Stimulated activated CD8-positive, alpha-beta memory T cell treated with anti-CD3 and anti-CD28 coated beads, Interleukin-4, amount 100 ng/mL, for 48 hours (primary cell): ENCODE measurements at regions not wholly inside any gene's neighbourhood (a gene's known extent, or its start where the extent isn't known, plus 50 kb on each side); places are given as distances from the start of the nearest gene placed in this dataset.
"Not testable (repeated sequence)": the region's sequence is repeated elsewhere in the genome, so short reads cannot be mapped to it uniquely, and the experiment has no call there.

ENCODE experiments used
- DNase-seq: peaks from one replicate; pipeline ENCODE4 v3.0.0-alpha.2; 2020

DNA sequence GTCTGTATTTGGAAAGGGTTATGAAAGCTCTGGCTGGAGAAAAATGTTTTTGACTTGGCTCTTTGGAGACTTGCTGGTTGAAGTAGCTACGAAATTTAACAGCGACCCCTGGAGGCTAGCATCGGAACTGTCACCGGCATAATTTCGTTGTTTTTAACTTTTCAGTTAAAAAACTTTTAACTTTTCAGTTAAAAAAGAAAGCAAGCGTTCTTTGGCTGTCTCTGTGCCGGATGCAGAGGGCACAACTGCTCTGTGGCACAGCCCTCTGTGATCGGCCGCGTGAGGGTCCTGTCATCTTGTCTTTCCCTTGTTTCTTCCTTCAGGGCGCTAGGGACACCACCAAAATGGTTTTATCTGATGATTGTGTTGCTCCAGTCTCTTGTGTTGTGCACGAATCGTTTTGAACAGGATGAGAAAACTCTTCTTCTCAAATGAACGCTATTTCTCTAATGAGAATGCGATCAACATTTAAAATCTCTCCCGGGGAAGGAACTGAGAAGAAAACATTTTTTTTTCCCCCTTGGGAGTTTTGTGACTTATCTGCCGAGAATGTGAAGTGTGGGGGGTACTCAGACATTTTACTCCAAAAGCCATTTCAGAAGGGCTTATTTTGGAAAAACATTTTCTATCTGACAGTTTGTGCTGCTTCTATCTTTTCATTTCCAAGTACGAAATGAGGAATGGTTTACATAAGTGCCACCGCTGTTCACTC, 57.1 kb downstream of the ADCYAP1 start:
- peak; percentile 76 for DNase-seq

DNA sequence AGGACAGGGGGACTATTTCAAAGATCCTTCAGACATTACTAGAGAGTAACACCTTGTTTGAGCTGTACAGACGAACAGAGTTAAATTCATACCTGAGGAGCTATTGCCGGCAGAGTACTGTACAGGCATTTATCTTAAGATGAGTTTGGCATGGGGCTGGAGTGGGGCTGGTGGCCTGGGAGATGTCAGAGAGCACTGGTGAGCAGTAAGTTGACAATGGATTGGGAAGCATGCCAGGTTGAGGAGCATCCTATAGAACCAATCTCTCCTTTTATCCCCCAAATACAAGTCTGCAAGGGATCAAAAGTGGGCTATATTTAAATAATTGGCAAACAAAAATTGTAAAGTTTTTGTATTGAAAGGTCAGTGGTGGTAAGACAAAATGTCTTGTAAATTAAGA, 58.6 kb downstream of the ADCYAP1 start:
- DNase-seq, result no peak

DNA sequence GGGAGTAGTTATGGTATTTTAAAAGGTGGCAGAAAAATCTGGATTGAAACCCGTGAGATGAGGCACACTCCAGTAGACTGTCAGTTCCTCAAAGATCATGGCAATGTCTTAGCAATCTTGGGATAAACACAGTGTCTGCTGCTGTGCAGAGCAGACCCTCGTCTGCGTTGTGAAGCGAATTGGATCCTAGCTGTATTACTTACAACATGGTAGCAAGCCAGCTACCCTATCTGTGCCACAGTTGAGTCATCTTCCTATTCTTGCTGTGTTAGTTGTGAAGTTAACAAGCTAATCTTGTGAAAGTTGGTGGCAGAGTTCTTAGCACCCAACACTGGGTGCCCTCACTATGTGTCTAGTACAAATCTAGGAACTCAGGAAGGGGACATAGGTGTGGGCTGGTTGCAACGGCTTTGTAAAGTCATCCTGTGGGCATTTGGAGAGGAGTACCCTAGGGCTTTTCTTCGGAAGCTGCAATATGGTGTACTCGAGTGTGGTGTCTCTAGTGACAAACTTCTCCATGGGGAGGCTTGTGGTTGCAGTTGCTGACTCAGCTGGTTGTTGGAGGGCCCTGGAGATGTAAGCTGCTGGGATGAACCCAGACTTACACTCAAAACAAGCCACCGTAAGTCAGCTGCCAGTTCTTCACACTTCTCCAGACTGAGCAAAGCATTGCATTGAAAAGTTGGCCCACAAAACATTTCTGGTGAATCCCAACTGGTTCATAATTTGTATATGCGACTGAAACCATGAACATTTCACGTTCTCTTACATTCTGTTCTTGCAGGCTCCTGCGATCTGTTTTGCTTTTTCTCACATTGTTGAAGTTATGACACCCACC, 61.5 kb downstream of the ADCYAP1 start:
- no peak for DNase-seq

DNA sequence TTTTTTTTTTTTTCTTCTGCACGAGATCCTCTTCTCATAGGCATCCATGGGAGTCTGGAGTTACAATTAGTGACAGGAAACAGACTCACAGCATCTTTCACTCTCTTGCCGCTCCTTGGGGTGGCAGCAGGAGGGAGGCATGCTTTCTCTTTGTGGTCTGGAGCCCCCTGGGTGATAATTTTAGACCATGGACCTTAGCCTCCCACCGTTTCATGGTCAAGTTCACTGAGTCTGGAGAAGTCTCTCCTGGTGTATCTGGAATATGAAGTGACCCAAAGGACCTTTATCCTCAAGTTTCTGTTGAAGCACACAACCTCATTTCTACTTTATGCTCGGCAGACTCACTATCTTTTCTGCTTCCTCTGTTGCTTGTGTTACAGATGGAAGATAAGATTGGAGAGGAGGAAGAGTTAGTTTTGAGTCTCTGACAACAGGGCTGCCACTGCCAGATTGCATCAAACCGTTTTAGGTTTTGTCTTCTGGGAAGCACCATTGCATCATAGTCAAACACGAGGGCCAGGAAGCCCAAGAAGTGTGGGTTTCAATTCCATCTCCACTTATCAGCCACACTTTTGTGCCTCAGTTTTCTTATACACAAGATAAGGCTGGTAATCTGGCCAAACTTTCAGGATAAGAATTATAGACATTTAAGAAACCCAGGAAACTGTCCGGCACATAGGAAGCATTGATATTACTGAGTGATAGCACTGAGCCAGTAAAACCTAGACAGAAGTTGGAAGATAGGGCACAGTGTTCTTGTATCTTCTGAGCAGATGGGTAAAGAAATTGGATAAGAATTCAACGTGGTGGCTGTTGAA, 62.3 kb downstream of the ADCYAP1 start:
- no peak for DNase-seq

DNA sequence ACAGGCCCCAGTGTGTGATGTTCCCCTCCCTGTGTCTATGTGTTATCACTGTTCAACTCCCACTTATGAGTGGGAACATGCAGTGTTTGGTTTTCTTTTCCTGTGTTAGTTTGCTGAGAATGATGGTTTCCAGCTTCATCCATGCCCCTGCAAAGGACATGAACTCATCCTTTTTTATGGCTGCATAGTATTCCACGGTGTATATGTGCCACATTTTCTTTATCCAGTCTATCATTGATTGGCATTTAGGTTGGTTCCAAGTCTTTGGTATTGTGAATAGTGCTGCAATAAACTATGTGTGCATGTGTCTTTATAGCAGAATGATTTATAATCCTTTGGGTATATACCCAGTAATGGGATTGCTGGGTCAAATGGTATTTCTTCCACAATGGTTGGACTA, 64.2 kb downstream of the ADCYAP1 start:
- not testable (repeated sequence) for DNase-seq

DNA sequence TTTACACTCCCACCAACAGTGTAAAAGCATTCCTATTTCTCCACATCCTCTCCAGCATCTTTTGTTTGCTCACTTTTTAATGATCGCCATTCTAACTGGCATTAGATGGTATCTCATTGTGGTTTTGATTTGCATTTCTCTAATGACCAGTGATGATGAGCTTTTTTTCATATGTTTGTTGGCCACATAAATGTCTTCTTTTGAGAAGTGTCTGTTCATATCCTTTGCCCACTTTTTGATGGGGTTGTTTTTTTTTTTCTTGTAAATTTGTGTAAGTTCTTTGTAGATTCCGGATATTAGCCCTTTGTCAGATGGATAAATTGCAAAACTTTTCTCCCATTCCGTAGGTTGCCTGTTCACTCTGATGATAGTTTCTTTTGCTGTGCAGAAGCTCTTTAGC, 64.6 kb downstream of the ADCYAP1 start:
- not testable (repeated sequence) for DNase-seq

DNA sequence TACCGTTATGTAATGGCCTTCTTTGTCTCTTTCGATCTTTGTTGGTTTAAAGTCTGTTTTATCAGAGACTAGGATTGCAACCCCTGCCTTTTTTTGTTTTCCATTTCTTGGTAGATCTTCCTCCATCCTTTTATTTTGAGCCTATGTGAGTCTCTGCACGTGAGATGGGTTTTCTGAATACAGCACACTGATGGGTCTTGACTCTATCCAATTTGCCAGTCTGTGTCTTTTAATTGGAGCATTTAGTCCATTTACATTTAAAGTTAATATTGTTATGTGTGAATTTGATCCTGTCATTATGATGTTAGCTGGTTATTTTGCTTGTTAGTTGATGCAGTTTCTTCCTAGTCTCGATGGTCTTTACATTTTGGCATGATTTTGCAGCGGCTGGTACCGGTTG, 69.9 kb downstream of the ADCYAP1 start:
- not testable (repeated sequence) for DNase-seq

DNA sequence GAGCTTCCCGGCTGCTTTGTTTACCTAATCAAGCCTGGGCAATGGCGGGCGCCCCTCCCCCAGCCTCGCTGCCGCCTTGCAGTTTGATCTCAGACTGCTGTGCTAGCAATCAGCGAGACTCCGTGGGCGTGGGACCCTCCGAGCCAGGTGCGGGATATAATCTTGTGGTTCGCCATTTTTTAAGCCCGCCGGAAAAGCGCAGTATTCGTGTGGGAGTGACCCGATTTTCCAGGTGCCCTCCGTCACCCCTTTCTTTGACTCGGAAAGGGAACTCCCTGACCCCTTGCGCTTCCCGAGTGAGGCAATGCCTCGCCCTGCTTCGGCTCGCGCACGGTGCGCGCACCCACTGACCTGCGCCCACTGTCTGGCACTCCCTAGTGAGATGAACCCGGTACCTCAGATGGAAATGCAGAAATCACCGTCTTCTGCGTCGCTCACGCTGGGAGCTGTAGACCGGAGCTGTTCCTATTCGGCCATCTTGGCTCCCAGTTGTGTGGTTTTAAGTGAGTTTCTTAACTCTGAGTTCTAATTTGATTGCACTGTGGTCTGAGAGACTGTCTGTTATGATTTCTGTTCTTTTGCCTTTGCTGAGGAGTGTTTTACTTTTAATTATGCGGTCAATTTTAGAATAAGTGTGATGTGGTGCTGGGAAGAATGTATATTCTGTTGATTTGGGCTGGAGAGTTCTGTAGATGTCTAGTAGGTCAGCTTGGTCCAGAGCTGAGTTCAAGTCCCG, 71.9 kb downstream of the ADCYAP1 start:
- DNase-seq, result not testable (repeated sequence)

DNA sequence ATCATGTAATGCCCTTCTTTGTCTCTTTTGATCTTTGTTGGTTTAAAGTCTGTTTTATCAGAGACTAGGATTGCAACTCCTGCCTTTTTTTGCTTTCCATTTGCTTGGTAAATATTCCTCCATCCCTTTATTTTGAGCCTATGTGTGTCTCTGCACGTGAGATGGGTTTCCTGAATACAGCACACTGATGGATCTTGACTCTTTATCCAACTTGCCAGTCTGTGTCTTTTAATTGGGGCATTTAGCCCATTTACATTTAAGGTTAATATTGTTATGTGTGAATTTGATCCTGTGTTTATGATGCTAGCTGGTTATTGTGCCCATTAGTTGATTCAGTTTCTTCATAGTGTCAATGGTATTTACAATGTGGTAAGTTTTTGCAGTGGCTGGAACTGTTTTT, 72.7 kb downstream of the ADCYAP1 start:
- DNase-seq, result not testable (repeated sequence)

DNA sequence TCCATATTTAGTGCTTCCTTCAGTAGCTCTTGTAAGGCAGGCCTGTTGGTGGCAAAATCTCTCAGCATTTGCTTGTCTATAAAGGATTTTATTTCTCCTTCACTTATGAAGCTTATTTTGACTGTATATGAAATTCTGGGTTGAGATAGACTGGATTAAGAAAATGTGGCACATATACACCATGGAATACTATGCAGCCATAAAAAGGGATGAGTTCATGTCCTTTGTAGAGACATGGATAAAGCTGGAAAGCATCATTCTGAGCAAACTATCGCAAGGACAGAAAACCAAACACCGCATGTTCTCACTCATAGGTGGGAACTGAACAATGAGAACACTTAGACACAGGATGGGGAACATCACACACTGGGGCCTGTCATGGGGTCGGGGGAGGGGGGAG, 73.1 kb downstream of the ADCYAP1 start:
- not testable (repeated sequence) for DNase-seq

DNA sequence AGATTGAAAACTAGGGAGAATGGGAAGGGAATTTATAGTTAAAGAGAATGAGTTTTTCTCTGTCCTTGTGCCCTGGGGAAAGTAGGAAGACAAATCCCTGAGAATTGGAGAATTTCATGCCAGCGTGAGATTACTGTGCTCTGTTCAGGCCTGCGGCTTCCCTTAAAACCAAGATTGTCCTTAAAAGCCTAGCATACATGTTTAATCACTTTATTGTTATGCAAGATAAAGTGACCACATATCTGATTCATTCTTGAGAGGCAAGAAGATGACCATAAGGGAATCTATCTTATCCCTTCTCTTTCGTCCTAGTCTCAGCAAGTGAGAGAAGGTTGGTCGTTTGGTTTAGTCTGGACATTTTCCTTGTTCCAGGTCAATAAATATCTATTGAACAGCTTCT, 75.9 kb downstream of the ADCYAP1 start:
- DNase-seq, result no peak

DNA sequence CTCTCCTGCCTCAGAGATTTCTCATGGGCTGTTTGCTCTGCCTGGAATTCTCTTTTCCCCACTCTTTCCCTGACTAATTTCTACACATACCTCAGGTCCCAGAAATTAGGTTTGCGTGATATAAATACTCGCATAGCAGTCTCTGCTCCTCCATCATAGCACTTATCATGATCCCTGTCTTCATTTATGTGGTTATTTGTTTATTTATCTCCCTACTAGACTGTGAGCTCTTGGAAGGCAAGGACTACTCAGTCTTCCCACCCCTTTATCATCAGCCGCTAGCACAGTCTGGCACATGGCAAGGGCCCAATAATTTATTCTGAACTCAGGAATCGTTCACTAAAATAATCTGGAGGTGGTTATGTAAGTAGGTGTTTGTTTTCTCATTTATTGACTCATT, 79.3 kb downstream of the ADCYAP1 start:
- no peak for DNase-seq

DNA sequence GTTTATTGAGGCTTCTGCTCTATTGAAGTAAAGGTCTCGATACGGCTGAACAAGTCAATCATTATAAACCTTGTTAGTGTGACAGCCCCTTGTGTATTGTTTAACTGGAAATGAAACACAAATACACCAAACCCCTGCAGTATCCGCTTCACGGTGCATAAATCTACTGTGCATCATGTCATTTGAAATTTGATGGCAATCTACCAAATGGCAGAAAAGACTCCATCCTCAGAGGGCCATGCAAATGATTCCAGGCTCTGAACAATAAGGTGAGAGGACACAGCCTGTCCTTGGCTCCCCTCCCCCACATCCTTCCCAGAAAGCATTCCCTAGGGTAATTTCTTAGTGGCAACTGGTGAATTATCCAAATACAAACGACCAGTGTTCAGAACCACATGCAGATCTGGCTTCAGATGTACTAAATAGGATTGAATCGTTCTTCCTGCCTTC, 80.6 kb downstream of the ADCYAP1 start:
- no peak for DNase-seq

DNA sequence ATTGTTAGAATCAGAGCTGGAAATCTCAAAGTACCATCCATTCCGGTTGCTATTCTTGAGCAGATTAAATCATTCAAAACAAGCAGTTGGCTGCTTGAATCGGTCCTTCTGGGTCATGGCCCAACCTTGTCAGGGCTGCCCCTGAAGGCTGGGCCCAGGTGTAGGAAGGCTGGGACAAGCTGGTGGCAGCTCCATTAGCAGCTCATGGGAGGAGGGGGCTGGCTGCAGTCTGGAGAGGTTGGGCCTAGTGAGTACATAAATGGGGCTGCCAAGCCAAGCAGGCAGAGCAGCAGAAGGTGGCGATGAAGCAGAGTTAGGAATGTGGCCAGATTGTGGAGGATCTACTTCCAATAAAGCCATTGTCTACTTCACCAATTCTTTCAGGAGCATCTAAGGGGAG, 81.4 kb downstream of the ADCYAP1 start:
- DNase-seq, result no peak

DNA sequence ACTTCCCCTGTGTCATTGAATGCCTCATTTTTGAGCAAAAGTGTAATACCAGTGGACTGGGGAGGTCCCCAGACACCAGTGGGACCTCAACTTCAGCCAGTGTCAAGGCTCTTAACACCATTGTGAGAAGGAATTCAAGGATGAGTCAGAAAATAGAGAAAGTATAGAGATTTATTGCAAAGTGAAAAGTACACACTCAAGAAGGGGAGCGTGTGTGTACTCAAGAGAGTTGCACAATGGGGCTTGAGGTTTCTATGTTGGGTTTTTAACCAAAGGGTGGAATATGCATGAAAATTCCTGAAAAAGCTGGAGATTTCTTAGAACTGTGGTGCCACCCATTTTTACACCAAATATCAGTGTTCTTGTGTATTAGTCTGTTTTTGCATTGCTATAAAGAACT, 81.9 kb downstream of the ADCYAP1 start:
- no peak for DNase-seq

DNA sequence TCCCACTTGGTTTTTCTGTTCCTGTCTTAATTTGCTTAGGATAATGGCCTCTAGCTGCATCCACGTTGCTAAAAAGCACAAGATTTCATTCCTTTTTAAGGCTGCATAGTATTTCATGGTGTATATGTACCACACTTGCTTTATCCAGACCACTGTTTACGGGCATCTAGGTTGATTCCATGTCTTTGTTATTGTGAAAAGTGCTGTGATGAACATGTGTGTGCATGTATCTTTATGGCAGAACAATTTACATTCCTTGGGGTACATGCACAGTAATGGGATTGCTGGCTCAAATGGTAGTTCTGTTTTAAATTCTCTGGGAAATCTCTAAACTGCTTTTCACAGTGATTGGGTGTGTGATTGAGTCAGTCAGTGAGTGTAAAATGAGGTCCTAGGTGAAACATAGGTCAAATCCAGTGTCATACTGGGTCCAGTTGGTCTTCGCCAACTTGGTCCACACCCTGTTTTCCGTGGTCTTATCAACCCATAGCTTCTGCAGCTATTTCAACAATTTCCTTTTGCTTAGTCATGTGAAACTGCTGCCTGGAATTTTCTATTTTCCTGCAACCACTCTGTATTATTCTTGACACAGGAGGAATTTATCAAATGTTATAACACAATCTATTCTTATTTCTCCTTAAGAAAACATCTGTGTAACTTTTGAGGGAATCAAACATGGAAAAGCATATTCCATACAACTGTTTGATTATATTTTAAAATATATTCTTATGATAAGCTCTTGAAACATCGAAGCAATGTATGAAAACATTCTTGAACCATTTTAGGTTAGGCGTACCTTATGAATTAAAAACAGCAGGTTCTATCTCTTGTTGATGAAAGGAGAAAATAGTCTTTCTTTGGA, 82.9 kb downstream of the ADCYAP1 start:
- DNase-seq, result no peak

DNA sequence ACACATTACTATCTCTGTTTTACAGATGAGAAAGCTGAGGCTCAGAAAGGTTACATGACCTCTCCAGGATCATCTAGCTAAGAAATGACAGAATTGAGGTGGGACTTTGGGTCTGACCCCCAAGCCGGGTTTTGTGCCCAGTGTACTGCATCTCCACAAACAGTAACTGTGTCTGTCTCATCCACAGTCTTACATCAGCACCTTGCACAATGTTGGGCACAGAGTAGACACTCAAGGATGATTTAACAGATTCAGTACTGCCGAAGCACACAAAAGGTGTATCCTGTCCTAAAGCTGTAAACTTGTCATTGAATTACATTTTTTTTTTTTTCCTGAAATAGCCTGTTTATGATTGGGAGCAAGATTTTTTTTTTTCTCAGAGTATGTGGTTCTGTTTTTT, 84.8 kb downstream of the ADCYAP1 start:
- no peak for DNase-seq

DNA sequence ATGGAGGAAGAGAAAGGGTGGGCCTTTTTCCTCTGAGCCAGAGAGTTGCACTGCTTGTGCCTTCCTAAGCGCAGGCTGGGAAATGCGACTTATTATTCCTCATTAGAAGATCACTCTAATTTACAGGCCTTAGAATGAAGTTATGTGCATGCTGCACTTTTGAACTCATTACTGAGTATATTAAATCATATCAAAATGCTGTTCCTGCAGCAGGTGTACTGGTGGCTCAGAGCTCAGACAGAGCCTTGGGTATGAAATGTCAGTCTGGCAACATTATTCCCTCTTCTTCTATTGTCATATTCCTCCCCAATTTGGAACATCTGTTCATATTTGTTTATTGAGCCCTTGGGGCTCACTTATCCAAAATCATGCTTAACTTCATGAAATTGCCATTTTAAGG, 85.5 kb downstream of the ADCYAP1 start:
- no peak for DNase-seq

DNA sequence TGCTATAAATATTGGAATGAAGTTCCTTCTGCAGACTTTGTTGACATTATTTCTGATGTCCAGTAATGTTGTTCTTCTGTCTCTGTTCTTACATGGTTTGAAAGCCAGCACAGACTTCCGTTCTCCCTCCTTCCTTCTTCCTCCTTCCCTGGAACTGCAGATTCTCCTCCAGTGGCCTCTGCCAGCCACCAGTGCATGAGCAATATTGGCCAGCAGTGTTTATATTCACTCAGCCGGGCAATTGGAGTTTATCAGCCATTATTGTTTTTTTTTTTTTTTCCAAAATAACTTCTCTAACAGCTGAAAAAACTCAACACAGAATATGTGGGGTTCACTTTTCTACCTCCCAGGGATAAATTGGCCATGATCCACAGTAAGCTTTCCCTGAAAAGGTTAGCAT, 86.8 kb downstream of the ADCYAP1 start:
- DNase-seq, result no peak

DNA sequence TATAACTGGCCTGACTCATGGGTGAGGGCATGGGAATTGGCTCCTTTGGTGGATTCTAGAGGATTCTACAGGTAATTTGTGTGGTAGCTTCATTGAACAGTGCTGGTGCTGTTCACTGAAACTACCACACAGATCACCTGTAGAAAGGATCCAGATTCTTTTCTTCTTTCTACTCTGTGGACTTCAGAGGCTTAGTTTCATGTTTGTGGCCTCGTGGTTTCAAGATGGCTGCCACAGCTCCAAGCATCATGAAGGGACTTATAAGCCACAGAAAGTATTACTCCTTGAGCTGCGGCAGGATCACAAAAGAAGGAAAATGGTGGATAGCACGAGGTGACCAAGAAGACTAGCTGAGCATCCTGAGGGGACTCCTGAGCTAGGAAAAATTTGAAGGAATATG, 88.9 kb downstream of the ADCYAP1 start:
- DNase-seq, result no peak

DNA sequence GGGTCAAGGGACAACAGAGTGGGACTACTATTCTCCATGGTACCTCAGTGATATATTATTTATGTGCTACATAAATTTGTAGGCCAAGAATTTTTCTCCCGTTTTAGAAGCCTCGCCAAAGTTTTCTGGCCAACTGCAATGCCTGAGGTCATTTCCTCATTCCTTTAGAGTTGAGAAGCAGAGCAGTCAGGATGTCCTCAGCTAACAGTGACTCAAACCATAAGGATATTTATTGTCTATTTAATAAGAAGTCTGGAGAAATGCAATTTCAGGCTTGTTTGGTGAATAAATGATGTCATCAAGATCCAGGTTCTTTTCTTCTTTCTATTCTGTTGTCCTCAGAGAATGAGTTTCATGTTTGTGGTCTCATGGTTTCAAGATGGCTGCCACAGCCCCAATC, 91.0 kb downstream of the ADCYAP1 start:
- DNase-seq, result no peak

DNA sequence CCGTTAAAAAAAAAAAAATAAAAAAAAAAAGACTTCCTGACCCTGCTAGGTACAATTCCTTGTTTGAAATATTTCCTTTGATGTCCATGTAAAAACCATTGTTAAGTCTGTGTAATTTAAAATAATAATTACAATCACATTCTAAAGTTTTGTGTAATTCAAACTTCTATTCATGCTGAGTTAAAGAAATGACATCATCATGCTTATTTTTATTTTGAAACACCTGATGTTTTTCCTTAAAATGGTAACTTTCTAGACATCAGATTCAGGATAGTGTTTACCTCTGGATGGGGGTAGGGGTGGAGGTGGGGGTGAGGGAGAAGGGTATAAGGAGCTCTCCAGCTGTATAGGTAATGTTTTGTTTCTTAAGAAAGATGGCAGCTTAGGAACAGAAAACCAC, 92.8 kb downstream of the ADCYAP1 start:
- DNase-seq, result no peak
